HepG2 (cell line): ENCODE measurements at regions not wholly inside any gene's neighbourhood (a gene's known extent, or its start where the extent isn't known, plus 50 kb on each side); places are given as distances from the start of the nearest gene placed in this dataset.

Experiments used
- ATAC-seq: fragments of 200-7000 bp; cut with Tn5 transposase; 3 replicates; pipeline ENCODE4 v1.9.1; 2020; ENCODE audit warnings: mild to moderate bottlenecking, moderate library complexity
- BruUV-seq: library from RNA; stranded (reverse); fragments of 400-500 nt; replicated peaks from 2 replicates; lab custom pipeline; 2021; lab: Mats Ljungman, UMichigan
- CTCF ChIA-PET: fragments of 300-600 bp; formaldehyde crosslinking; extraction: SDS; loops from one replicate; lab custom pipeline; 2021; ENCODE audit warnings: low total read pairs, inconsistent platforms, low intra/inter-chr PET ratio; lab: Yijun Ruan, JAX
- POLR2A ChIA-PET: fragments of 350-600 bp; sonication (Branson Sonifier 250); formaldehyde crosslinking; loops from one replicate; lab custom pipeline; 2020; ENCODE audit warnings: antibody characterized with exemption, inconsistent platforms; lab: Yijun Ruan, JAX
- DNase-seq: peaks from one replicate; pipeline ENCODE4 v3.0.0-alpha.2; 2015; ENCODE audit warnings: low spot score
- FAIRE-seq: peaks from 3 replicates; lab custom pipeline; 2011; peaks lifted over from hg19 to GRCh38; lab: Jason Lieb, UNC
- H2AFZ ChIP-seq: one replicate; pipeline ENCODE4 v1.6.1; 2011; ENCODE audit warnings: low read length, inconsistent platforms
- H3K27ac ChIP-seq: fragments of 300-600 bp; 3 replicates; pipeline ENCODE4 v1.8.0; 2011; ENCODE audit warnings: mixed run types, mild to moderate bottlenecking, mixed read lengths, low read length, inconsistent platforms; ENCODE audit not compliant: insufficient read depth; ENCODE audit errors: extremely low read length
- H3K27me3 ChIP-seq, 2 experiments: fragments of 200-600 bp in 1 of 2; 2 replicates in 1 of 2; 3 replicates in 1 of 2; pipeline versions ENCODE4 v1.6.0 to v1.8.0; 2011; ENCODE audit warnings: low read length in 2 of 2, mild to moderate bottlenecking in 2 of 2, moderate library complexity in 2 of 2, inconsistent platforms in 1 of 2; ENCODE audit not compliant: insufficient read depth in 2 of 2, control insufficient read depth in 1 of 2
- H3K36me3 ChIP-seq, 2 experiments: fragments of 200-600 bp in 1 of 2; replicated peaks in 1 of 2; 2 replicates in 1 of 2; 3 replicates in 1 of 2; pipeline versions ENCODE4 v1.5.1 to v1.8.0; 2011; ENCODE audit warnings: low read length in 2 of 2, inconsistent platforms in 1 of 2; ENCODE audit not compliant: insufficient read depth in 2 of 2, control insufficient read depth in 1 of 2
- H3K4me1 ChIP-seq: 2 replicates; pipeline ENCODE4 v1.5.1; 2012; ENCODE audit warnings: low read length, inconsistent platforms; ENCODE audit not compliant: insufficient read depth
- H3K4me2 ChIP-seq: 2 replicates; pipeline ENCODE4 v1.6.0; 2011; ENCODE audit warnings: low read depth, low read length, inconsistent platforms
- H3K4me3 ChIP-seq, 3 experiments: fragments of 200-600 bp in 1 of 3; sonication (generic), shearing (Covaris generic) in 1 of 3; replicated peaks in 1 of 3; 2 replicates each; pipeline ENCODE4 v1.5.1; 2011 to 2016; ENCODE audit warnings: low read length in 3 of 3, inconsistent platforms in 2 of 3, low read depth in 2 of 3, mild to moderate bottlenecking in 2 of 3, control low read depth in 1 of 3, mixed read lengths in 1 of 3; ENCODE audit not compliant: insufficient read depth in 1 of 3
- H3K79me2 ChIP-seq: one replicate; pipeline ENCODE4 v1.6.1; 2011; ENCODE audit warnings: low read length, inconsistent platforms; ENCODE audit not compliant: insufficient read depth
- H3K9ac ChIP-seq: 2 replicates; pipeline ENCODE4 v1.6.0; 2011; ENCODE audit warnings: mild to moderate bottlenecking, low read depth, low read length, inconsistent platforms; ENCODE audit not compliant: insufficient read depth
- H3K9me3 ChIP-seq: 2 replicates; pipeline ENCODE4 v1.5.1; 2012; ENCODE audit warnings: mild to moderate bottlenecking, low read length
- H4K20me1 ChIP-seq: 2 replicates; pipeline ENCODE4 v1.6.0; 2011; ENCODE audit warnings: inconsistent platforms, mild to moderate bottlenecking, low read length, moderate library complexity; ENCODE audit not compliant: insufficient read depth
- ATAD3A ChIP-seq: sonication (generic); formaldehyde crosslinking; IDR thresholded peaks from 2 replicates; pipeline ENCODE4 v1.4.0; 2020; ENCODE audit warnings: missing genetic modification reagents
- BATF2 ChIP-seq: sonication (generic); formaldehyde crosslinking; IDR thresholded peaks from 2 replicates; pipeline ENCODE4 v1.8.0; 2022; ENCODE audit warnings: mild to moderate bottlenecking, missing genetic modification reagents, moderate library complexity
- CBFB ChIP-seq: sonication (generic); formaldehyde crosslinking; IDR thresholded peaks from 2 replicates; pipeline ENCODE4 v1.4.0; 2020; ENCODE audit warnings: missing genetic modification reagents
- EEA1 ChIP-seq: sonication (generic); formaldehyde crosslinking; IDR thresholded peaks from 2 replicates; pipeline ENCODE4 v1.5.1; 2020; ENCODE audit warnings: mild to moderate bottlenecking, missing genetic modification reagents, borderline replicate concordance
- NBN ChIP-seq: fragments of 450-650 bp; conservative IDR thresholded peaks from 2 replicates; pipeline ENCODE4 v1.6.1; 2017
- SMAD9 ChIP-seq: sonication (generic); formaldehyde crosslinking; IDR thresholded peaks from 2 replicates; pipeline ENCODE4 v1.5.1; 2020; ENCODE audit warnings: mild to moderate bottlenecking, missing genetic modification reagents
- TFE3 ChIP-seq: IDR thresholded peaks from 2 replicates; pipeline ENCODE4 v1.6.1; 2016
- ZNF572 ChIP-seq: sonication (generic); formaldehyde crosslinking; IDR thresholded peaks from 2 replicates; pipeline ENCODE4 v1.5.1; 2020; ENCODE audit warnings: mild to moderate bottlenecking, missing genetic modification reagents
- ZNF766 ChIP-seq: sonication (generic); formaldehyde crosslinking; IDR thresholded peaks from 2 replicates; pipeline ENCODE4 v1.5.0; 2020; ENCODE audit warnings: missing genetic modification reagents, borderline replicate concordance
- ZSCAN20 ChIP-seq: sonication (generic); formaldehyde crosslinking; IDR thresholded peaks from 2 replicates; pipeline ENCODE4 v1.4.0; 2020; ENCODE audit warnings: missing genetic modification reagents, mild to moderate bottlenecking, borderline replicate concordance
- whole genome bisulfite sequencing: methylation state at CpG from one replicate; pipeline ENCODE4 v1.1.6; 2017; ENCODE audit warnings: low lambda C conversion rate; 5-methylcytosine and 5-hydroxymethylcytosine counted together
- in situ Hi-C: cut with HindIII; loops from 2 replicates; pipeline ENCODE4 v1.10.0; 2017; ENCODE audit warnings: low pct_unique_long_range_greater_than_20kb; ENCODE audit not compliant: extremely low pct_ligation_motif_present
- intact Hi-C: fragments of 100-400 bp; cut with micrococcal nuclease; formaldehyde crosslinking; loops from one replicate; pipeline ENCODE4 v1.10.0; 2022; ENCODE audit not compliant: unreplicated experiment
- TF ChIP-seq, protein P1 (sequence below): IDR thresholded peaks from 2 replicates; pipeline ENCODE4 v1.6.1; 2016; ENCODE audit warnings: low read depth
- TF ChIP-seq, protein P2 (sequence below): sonication (generic); formaldehyde crosslinking; IDR thresholded peaks from 2 replicates; pipeline ENCODE4 v1.4.0; 2020; ENCODE audit warnings: missing genetic modification reagents
- TF ChIP-seq, protein P3 (sequence below): IDR thresholded peaks from 2 replicates; pipeline ENCODE4 v1.6.1; 2012; ENCODE audit warnings: low read depth, low read length, improper control_type of control experiment

GRCh38 chr16:35651841-35652240, 2192.4 kb downstream of the TP53TG3F start:
- Histone ChIP-seq H3K4me3 (no peak overlapping the region), H3K79me2 (no peaks in the 10 kb centered on the region), H4K20me1 (no peaks in the 10 kb centered on the region), H3K27me3 (no peaks in the 10 kb centered on the region), H3K4me2 (no peak overlapping the region), H3K36me3 (no peaks in the 10 kb centered on the region), H3K4me1 (no peaks in the 10 kb centered on the region), H3K9ac (no peak overlapping the region), H2AFZ (no peak overlapping the region), H3K9me3 (peaks cover 93% of the 10 kb centered on the region), H3K27ac (no peak overlapping the region)
- TF ChIP-seq CBFB, result no peak
- TF ChIP-seq, protein P1, sequence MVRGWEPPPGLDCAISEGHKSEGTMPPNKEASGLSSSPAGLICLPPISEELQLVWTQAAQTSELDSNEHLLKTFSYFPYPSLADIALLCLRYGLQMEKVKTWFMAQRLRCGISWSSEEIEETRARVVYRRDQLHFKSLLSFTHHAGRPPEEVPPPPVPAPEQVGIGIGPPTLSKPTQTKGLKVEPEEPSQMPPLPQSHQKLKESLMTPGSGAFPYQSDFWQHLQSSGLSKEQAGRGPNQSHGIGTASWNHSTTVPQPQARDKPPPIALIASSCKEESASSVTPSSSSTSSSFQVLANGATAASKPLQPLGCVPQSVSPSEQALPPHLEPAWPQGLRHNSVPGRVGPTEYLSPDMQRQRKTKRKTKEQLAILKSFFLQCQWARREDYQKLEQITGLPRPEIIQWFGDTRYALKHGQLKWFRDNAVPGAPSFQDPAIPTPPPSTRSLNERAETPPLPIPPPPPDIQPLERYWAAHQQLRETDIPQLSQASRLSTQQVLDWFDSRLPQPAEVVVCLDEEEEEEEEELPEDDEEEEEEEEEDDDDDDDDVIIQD, result no peak
- TF ChIP-seq ZSCAN20 (CRISPR knock-in tag), result no peak
- no peak for TF ChIP-seq ZNF766
- TF ChIP-seq ATAD3A, result no peak
- no peak for TF ChIP-seq BATF2 (CRISPR knock-in tag)
- no peak for TF ChIP-seq TFE3 (CRISPR knock-in tag)
- no peak for TF ChIP-seq EEA1
- TF ChIP-seq, protein P2, sequence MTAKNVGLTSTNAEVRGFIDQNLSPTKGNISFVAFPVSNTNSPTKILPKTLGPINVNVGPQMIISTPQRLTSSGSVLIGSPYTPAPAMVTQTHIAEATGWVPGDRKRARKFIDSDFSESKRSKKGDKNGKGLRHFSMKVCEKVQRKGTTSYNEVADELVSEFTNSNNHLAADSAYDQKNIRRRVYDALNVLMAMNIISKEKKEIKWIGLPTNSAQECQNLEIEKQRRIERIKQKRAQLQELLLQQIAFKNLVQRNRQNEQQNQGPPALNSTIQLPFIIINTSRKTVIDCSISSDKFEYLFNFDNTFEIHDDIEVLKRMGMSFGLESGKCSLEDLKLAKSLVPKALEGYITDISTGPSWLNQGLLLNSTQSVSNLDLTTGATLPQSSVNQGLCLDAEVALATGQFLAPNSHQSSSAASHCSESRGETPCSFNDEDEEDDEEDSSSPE, result no peak
- TF ChIP-seq, protein P3, sequence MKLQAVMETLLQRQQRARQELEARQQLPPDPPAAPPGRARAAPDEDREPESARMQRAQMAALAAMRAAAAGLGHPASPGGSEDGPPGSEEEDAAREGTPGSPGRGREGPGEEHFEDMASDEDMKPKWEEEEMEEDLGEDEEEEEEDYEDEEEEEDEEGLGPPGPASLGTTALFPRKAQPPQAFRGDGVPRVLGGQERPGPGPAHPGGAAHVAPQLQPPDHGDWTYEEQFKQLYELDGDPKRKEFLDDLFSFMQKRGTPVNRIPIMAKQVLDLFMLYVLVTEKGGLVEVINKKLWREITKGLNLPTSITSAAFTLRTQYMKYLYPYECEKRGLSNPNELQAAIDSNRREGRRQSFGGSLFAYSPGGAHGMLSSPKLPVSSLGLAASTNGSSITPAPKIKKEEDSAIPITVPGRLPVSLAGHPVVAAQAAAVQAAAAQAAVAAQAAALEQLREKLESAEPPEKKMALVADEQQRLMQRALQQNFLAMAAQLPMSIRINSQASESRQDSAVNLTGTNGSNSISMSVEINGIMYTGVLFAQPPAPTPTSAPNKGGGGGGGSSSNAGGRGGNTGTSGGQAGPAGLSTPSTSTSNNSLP, result no peak
- no peak for TF ChIP-seq NBN
- TF ChIP-seq ZNF572 (CRISPR knock-in tag), result no peak
- TF ChIP-seq SMAD9 (CRISPR knock-in tag), result no peak
- BruUV-seq, result no TSS peak
- ATAC-seq (no peak), FAIRE-seq (no peak), DNase-seq (no peak)
- intact Hi-C loops (no loop called here), in situ Hi-C loops (no loop called here)
- 0% methylated on average over 1 of the region's 1 CpG for WGBS
- CTCF ChIA-PET, result no interaction called here
- POLR2A ChIA-PET, result no interaction called here
